ENCODE measurements at regions not wholly inside any gene's neighbourhood (a gene's known extent, or its start where the extent isn't known, plus 50 kb on each side); places are given as distances from the start of the nearest gene placed in this dataset.
"Not testable (repeated sequence)": the region's sequence is repeated elsewhere in the genome, so short reads cannot be mapped to it uniquely, and the experiment has no call there.

- H3K4me3 Mint-ChIP-seq: no peak overlapping the region
- H3K4me1 Mint-ChIP-seq (ENCODE audit: low read depth): no peaks in the 10 kb centered on the region
- H3K27ac Mint-ChIP-seq: no peak overlapping the region
- H3K27me3 Mint-ChIP-seq (ENCODE audit: low read depth): peaks cover 4% of the 10 kb centered on the region
- H3K9me3 Mint-ChIP-seq: no peaks in the 10 kb centered on the region
- no peaks in the 10 kb centered on the region for H3K36me3 Mint-ChIP-seq (ENCODE audit: low read depth)
These were observed 461.3 kb upstream of the FANCL start for GRCh38 chr2:58702302-58702885.

GRCh38 chr2:58701688-58702301, 460.7 kb upstream of the FANCL start:
- Mint-ChIP-seq H3K36me3 (ENCODE audit: low read depth) (no peaks in the 10 kb centered on the region), H3K27me3 (ENCODE audit: low read depth) (peaks cover 4% of the 10 kb centered on the region), H3K27ac (no peak overlapping the region), H3K4me3 (no peak overlapping the region), H3K4me1 (ENCODE audit: low read depth) (no peaks in the 10 kb centered on the region), H3K9me3 (no peaks in the 10 kb centered on the region)

- no peak overlapping the region for H3K4me3 Mint-ChIP-seq
- no peaks in the 10 kb centered on the region for H3K36me3 Mint-ChIP-seq (ENCODE audit: low read depth)
- H3K4me1 Mint-ChIP-seq (ENCODE audit: low read depth): no peaks in the 10 kb centered on the region
- H3K9me3 Mint-ChIP-seq: no peaks in the 10 kb centered on the region
- H3K27ac Mint-ChIP-seq: no peak overlapping the region
- peaks cover 1% of the 10 kb centered on the region for H3K27me3 Mint-ChIP-seq (ENCODE audit: low read depth)
These were observed 459.5 kb upstream of the FANCL start for GRCh38 chr2:58700591-58700990.

GRCh38 chr2:58699411-58699810, 458.3 kb upstream of the FANCL start:
- H3K27ac Mint-ChIP-seq: no peak overlapping the region
- H3K4me1 Mint-ChIP-seq (ENCODE audit: low read depth): no peaks in the 10 kb centered on the region
- no peaks in the 10 kb centered on the region for H3K9me3 Mint-ChIP-seq
- no peak overlapping the region for H3K4me3 Mint-ChIP-seq
- no peaks in the 10 kb centered on the region for H3K27me3 Mint-ChIP-seq (ENCODE audit: low read depth)
- H3K36me3 Mint-ChIP-seq (ENCODE audit: low read depth): no peaks in the 10 kb centered on the region

- Mint-ChIP-seq H3K27ac (no peak overlapping the region), H3K4me1 (ENCODE audit: low read depth) (no peaks in the 10 kb centered on the region), H3K36me3 (ENCODE audit: low read depth) (no peaks in the 10 kb centered on the region), H3K27me3 (ENCODE audit: low read depth) (no peaks in the 10 kb centered on the region), H3K9me3 (no peaks in the 10 kb centered on the region), H3K4me3 (no peak overlapping the region)
These were observed 457.5 kb upstream of the FANCL start for GRCh38 chr2:58698620-58699019.

DNA sequence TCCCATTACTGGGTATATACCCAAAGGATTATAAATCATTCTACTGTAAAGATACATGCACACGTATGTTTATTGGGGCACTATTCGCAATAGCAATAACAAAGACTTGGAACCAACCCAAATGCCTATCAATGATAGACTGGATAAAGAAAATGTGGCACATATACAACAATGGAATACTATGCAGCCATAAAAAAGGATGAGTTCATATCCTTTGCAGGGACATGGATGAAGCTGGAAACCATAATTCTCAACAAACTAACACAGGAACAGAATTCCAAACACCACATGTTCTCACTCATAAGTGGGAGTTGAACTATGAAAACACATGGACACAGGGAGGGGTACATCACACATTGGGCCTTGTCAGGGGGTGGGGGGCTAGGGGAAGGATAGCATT, 453.0 kb upstream of the FANCL start:
- not testable (repeated sequence) for H3K9me3 Mint-ChIP-seq; H3K27ac Mint-ChIP-seq; H3K4me1 Mint-ChIP-seq (ENCODE audit: low read depth); H3K36me3 Mint-ChIP-seq (ENCODE audit: low read depth); H3K4me3 Mint-ChIP-seq; H3K27me3 Mint-ChIP-seq (ENCODE audit: low read depth)

DNA sequence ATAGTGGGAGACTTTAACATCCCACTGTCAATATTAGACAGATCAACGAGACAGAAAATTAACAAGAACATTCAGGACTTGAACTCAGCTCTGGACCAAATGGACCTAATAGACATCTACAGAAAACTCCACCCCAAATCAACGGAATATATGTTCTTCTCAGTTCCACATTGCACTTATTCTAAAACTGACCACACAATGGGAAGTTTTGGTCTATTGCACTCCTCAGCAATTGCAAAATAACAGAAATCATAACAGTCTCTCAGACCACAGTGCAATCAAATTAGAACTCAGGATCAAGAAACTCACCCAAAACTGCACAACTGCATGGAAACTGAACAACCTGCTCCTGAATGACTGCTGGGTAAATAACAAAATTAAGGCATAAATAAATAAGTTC, 449.9 kb upstream of the FANCL start:
- not testable (repeated sequence) for H3K4me3 Mint-ChIP-seq; H3K9me3 Mint-ChIP-seq; H3K4me1 Mint-ChIP-seq (ENCODE audit: low read depth); H3K27me3 Mint-ChIP-seq (ENCODE audit: low read depth); H3K36me3 Mint-ChIP-seq (ENCODE audit: low read depth); H3K27ac Mint-ChIP-seq

DNA sequence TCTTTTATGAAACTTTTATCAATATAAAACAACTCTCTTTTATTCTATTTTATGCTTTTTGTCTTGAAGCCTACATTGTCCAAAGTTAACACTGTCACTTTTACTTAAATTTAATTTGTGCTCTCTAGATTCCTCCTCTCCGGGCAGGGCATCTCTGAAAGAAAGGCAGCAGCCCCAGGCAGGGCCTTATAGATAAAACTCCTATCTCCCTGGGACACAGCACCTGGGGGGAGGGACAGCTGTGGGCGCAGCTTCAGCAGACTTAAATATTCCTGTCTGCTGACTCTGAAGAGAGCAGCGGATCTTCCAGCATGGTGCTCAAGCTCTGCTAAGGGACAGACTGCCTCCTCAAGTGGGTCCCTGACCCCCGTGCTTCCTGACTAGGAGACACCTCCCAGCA, 447.7 kb upstream of the FANCL start:
- Mint-ChIP-seq H3K9me3 (no peaks in the 10 kb centered on the region), H3K27ac (no peak overlapping the region), H3K4me1 (ENCODE audit: low read depth) (no peaks in the 10 kb centered on the region), H3K27me3 (ENCODE audit: low read depth) (no peaks in the 10 kb centered on the region), H3K4me3 (no peak overlapping the region), H3K36me3 (ENCODE audit: low read depth) (no peaks in the 10 kb centered on the region)

DNA sequence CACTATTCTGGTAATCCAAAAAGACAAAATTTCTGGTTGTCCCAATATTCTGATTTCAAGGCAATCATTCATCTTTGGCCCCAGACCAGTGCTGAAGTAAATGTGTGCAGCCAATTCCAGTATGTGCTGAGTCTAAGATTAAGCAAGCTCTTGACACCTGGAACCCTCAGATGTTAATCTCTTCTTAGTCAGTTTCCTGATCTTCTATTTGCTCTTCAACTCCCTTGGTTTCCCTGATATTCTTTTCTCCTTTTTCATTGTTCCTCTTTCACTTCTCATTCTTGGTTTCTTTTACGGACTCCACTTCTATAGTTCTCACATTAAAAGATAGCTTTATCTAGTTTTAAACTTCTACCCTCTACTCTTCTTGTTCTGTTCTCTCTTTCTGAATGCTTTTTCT, 445.7 kb upstream of the FANCL start:
- no peaks in the 10 kb centered on the region for H3K4me1 Mint-ChIP-seq (ENCODE audit: low read depth)
- H3K36me3 Mint-ChIP-seq (ENCODE audit: low read depth): no peaks in the 10 kb centered on the region
- no peaks in the 10 kb centered on the region for H3K9me3 Mint-ChIP-seq
- H3K27ac Mint-ChIP-seq: no peak overlapping the region
- no peak overlapping the region for H3K4me3 Mint-ChIP-seq
- H3K27me3 Mint-ChIP-seq (ENCODE audit: low read depth): no peaks in the 10 kb centered on the region

GRCh38 chr2:58680755-58681310, 439.7 kb upstream of the FANCL start:
- no peak overlapping the region for H3K27ac Mint-ChIP-seq
- H3K4me3 Mint-ChIP-seq: no peak overlapping the region
- no peaks in the 10 kb centered on the region for H3K36me3 Mint-ChIP-seq (ENCODE audit: low read depth)
- H3K27me3 Mint-ChIP-seq (ENCODE audit: low read depth): no peaks in the 10 kb centered on the region
- no peaks in the 10 kb centered on the region for H3K9me3 Mint-ChIP-seq
- no peaks in the 10 kb centered on the region for H3K4me1 Mint-ChIP-seq (ENCODE audit: low read depth)

DNA sequence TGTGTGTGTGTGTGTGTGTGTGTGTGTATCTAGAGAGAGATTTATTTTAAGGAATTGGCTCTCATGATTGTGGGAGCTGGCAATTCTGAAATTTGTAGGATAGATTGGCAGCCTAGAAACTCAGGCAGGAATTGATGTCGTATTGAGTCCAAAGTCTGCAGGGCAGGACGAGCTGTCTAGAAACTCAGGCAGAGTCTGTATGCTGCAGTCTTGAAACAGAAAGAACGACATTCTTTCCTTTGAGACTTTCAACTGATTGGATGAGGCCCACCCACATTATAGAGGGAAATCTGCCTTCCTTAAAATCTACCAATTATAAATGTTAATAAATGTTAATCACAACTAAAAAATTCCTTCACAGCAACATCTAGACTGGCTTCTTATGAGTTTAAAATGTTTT, 436.6 kb upstream of the FANCL start:
- Mint-ChIP-seq H3K27ac (no peak overlapping the region), H3K27me3 (ENCODE audit: low read depth) (no peaks in the 10 kb centered on the region), H3K9me3 (no peaks in the 10 kb centered on the region), H3K4me1 (ENCODE audit: low read depth) (no peaks in the 10 kb centered on the region), H3K36me3 (ENCODE audit: low read depth) (no peaks in the 10 kb centered on the region), H3K4me3 (no peak overlapping the region)

- no peak overlapping the region for H3K27ac Mint-ChIP-seq
- no peaks in the 10 kb centered on the region for H3K4me1 Mint-ChIP-seq (ENCODE audit: low read depth)
- no peaks in the 10 kb centered on the region for H3K36me3 Mint-ChIP-seq (ENCODE audit: low read depth)
- no peaks in the 10 kb centered on the region for H3K9me3 Mint-ChIP-seq
- H3K4me3 Mint-ChIP-seq: no peak overlapping the region
- H3K27me3 Mint-ChIP-seq (ENCODE audit: low read depth): no peaks in the 10 kb centered on the region
These were observed 430.6 kb upstream of the FANCL start for GRCh38 chr2:58671675-58672074.

DNA sequence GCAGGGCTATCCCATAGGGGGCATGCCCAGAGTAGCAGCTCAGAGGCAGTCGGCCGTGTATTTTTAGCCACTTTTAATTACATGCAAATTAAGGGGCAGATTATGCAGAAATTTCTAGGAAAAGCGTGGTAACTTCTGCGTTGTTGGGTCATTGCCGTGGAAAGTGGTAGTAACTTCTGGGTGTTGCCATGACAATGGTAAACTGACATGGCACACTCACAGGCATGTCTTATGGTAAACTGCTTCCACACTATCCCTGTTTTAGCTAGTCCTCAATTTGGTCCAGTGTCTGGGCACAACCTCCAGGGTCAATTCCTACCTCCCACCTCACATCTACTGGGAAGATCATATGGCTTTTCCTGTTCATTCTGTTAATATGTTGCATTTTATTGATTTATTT, 428.9 kb upstream of the FANCL start:
- Mint-ChIP-seq H3K9me3 (no peaks in the 10 kb centered on the region), H3K36me3 (ENCODE audit: low read depth) (no peaks in the 10 kb centered on the region), H3K27ac (no peak overlapping the region)

GRCh38 chr2:58667137-58667774, 426.1 kb upstream of the FANCL start:
- Mint-ChIP-seq H3K4me3 (no peak overlapping the region), H3K4me1 (ENCODE audit: low read depth) (no peaks in the 10 kb centered on the region), H3K27ac (no peak overlapping the region), H3K36me3 (ENCODE audit: low read depth) (no peaks in the 10 kb centered on the region), H3K27me3 (ENCODE audit: low read depth) (no peaks in the 10 kb centered on the region), H3K9me3 (no peaks in the 10 kb centered on the region)

More for the DNA sequence above, 428.9 kb upstream of the FANCL start:
- H3K27me3 Mint-ChIP-seq (ENCODE audit: low read depth): no peaks in the 10 kb centered on the region
- no peak overlapping the region for H3K4me3 Mint-ChIP-seq
- H3K4me1 Mint-ChIP-seq (ENCODE audit: low read depth): no peaks in the 10 kb centered on the region

- H3K27ac Mint-ChIP-seq: no peak overlapping the region
- H3K36me3 Mint-ChIP-seq (ENCODE audit: low read depth): no peaks in the 10 kb centered on the region
- H3K4me3 Mint-ChIP-seq: no peak overlapping the region
- no peaks in the 10 kb centered on the region for H3K27me3 Mint-ChIP-seq (ENCODE audit: low read depth)
- H3K9me3 Mint-ChIP-seq: no peaks in the 10 kb centered on the region
- H3K4me1 Mint-ChIP-seq (ENCODE audit: low read depth): no peaks in the 10 kb centered on the region
These were observed 425.3 kb upstream of the FANCL start for GRCh38 chr2:58666323-58666970.

Data from T-helper 1 cell treated with Interleukin-12 subunit alpha and Interleukin-12 subunit beta and Interleukin-4 antibody, amounts not matched to agents 30 μg/mL and 1 μg/mL, for 36 hours (primary cell).